ENCODE measurements at regions not wholly inside any gene's neighbourhood (a gene's known extent, or its start where the extent isn't known, plus 50 kb on each side); places are given as distances from the start of the nearest gene placed in this dataset.

DNA sequence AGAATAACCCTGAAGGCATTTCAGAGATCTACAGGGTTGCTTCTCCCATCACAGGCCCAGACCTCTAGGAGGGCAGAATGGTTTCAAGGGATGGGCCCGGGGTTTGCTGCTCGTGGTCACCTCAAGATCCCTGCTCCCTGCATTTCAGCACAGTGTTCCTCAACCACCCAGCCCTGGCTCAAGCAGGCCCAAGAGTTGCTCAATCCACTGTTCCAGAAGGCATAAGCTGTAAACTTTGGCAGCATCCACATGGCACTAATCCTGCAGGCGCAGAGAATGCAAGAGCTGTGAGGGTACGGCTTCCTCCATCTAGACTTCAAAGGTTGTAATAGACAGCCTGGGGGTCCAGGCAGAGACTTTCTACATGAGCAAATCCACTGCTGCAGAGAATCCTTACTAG lies 225.0 kb upstream of the UBASH3B start:
- dilution Hi-C loops (cut with MboI; ENCODE audit: extremely low pct_ligation_motif_present, low sequenced_read_pairs), result no loop called here
- no peak overlapping the region for H3K4me2 ChIP-seq (ENCODE audit: control insufficient read depth, extremely low read depth, insufficient read depth, low read depth, low read length)
- H2AFZ ChIP-seq (ENCODE audit: control insufficient read depth, low read length), result no peak overlapping the region
- no peaks in the 10 kb centered on the region for H3K9me3 ChIP-seq (ENCODE audit: control insufficient read depth, low read depth, low read length)
- H3K9ac ChIP-seq (ENCODE audit: control insufficient read depth, extremely low read depth, insufficient read depth, low read length), result no peak overlapping the region
- TF ChIP-seq, protein P1, sequence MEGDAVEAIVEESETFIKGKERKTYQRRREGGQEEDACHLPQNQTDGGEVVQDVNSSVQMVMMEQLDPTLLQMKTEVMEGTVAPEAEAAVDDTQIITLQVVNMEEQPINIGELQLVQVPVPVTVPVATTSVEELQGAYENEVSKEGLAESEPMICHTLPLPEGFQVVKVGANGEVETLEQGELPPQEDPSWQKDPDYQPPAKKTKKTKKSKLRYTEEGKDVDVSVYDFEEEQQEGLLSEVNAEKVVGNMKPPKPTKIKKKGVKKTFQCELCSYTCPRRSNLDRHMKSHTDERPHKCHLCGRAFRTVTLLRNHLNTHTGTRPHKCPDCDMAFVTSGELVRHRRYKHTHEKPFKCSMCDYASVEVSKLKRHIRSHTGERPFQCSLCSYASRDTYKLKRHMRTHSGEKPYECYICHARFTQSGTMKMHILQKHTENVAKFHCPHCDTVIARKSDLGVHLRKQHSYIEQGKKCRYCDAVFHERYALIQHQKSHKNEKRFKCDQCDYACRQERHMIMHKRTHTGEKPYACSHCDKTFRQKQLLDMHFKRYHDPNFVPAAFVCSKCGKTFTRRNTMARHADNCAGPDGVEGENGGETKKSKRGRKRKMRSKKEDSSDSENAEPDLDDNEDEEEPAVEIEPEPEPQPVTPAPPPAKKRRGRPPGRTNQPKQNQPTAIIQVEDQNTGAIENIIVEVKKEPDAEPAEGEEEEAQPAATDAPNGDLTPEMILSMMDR (optimal IDR thresholded peaks at IDR 0.05 in 1 of 3, IDR thresholded peaks at IDR 0.05 in 1 of 3, conservative IDR thresholded peaks at IDR 0.05 in 1 of 3; ENCODE audit: extremely low read depth in 1 of 3, insufficient read depth in 2 of 3, low read length in 3 of 3), result no peak
- TF ChIP-seq EZH2 (IDR thresholded peaks at IDR 0.05; ENCODE audit: low read length), result no peak
- no peak for FAIRE-seq
- no peaks in the 10 kb centered on the region for H3K79me2 ChIP-seq (ENCODE audit: control insufficient read depth, insufficient read depth, low read length)
- no peaks in the 10 kb centered on the region for H4K20me1 ChIP-seq (ENCODE audit: control insufficient read depth, extremely low read depth, insufficient read depth, low read length)
- no peak overlapping the region for H3K4me3 ChIP-seq (ENCODE audit: control insufficient read depth in 2 of 3, extremely low read depth in 1 of 3, insufficient read depth in 2 of 3, low read depth in 1 of 3, low read length in 3 of 3)
- no peaks in the 10 kb centered on the region for H3K36me3 ChIP-seq (ENCODE audit: control insufficient read depth in 2 of 2, extremely low read depth in 1 of 2, insufficient read depth in 2 of 2, low read length in 2 of 2)
- H3K4me1 ChIP-seq (ENCODE audit: control insufficient read depth, extremely low read depth, insufficient read depth, low read length), result no peaks in the 10 kb centered on the region
- H3K27ac ChIP-seq (ENCODE audit: control insufficient read depth, insufficient read depth, low read length), result no peak overlapping the region
- no peaks in the 10 kb centered on the region for H3K9me1 ChIP-seq (ENCODE audit: control insufficient read depth, extremely low read depth, insufficient read depth, low read length)
- H3K27me3 ChIP-seq (ENCODE audit: control insufficient read depth, extremely low read depth, insufficient read depth, low read length), result no peaks in the 10 kb centered on the region
- no peak for DNase-seq (ENCODE audit: low read depth, low spot score)

DNA sequence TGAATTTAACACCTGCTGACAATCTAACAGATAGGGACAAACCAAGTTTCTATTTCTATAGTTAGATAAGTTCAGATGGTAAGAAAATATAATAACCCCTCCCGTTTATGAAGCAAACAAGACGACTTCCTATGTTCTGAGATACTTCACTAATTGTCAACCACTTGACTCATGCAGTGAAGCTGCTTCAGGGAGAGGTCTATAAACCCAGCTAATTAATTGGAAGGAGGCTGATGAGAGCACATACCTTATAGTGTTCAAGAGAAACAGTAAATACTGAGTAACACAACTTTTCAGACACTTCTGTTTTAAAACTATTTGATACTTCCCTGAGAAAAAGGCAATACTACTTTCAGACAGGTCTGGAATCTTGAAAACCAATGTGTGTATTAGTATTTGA lies 229.4 kb upstream of the UBASH3B start:
- Histone ChIP-seq H3K27me3 (ENCODE audit: control insufficient read depth, extremely low read depth, insufficient read depth, low read length) (no peaks in the 10 kb centered on the region), H4K20me1 (ENCODE audit: control insufficient read depth, extremely low read depth, insufficient read depth, low read length) (no peaks in the 10 kb centered on the region), H3K27ac (ENCODE audit: control insufficient read depth, insufficient read depth, low read length) (no peak overlapping the region), H3K36me3 (ENCODE audit: control insufficient read depth in 2 of 2, extremely low read depth in 1 of 2, insufficient read depth in 2 of 2, low read length in 2 of 2) (no peaks in the 10 kb centered on the region), H3K4me1 (ENCODE audit: control insufficient read depth, extremely low read depth, insufficient read depth, low read length) (peaks cover 17% of the 10 kb centered on the region), H3K79me2 (ENCODE audit: control insufficient read depth, insufficient read depth, low read length) (no peaks in the 10 kb centered on the region), H3K4me3 (ENCODE audit: control insufficient read depth in 2 of 3, extremely low read depth in 1 of 3, insufficient read depth in 2 of 3, low read depth in 1 of 3, low read length in 3 of 3) (no peak overlapping the region), H3K9ac (ENCODE audit: control insufficient read depth, extremely low read depth, insufficient read depth, low read length) (no peak overlapping the region), H3K4me2 (ENCODE audit: control insufficient read depth, extremely low read depth, insufficient read depth, low read depth, low read length) (no peak overlapping the region), H2AFZ (ENCODE audit: control insufficient read depth, low read length) (no peak overlapping the region), H3K9me1 (ENCODE audit: control insufficient read depth, extremely low read depth, insufficient read depth, low read length) (no peaks in the 10 kb centered on the region), H3K9me3 (ENCODE audit: control insufficient read depth, low read depth, low read length) (no peaks in the 10 kb centered on the region)
- no peak for FAIRE-seq
- no peak for DNase-seq (ENCODE audit: low read depth, low spot score)
- TF ChIP-seq, protein P1 (optimal IDR thresholded peaks at IDR 0.05 in 1 of 3, IDR thresholded peaks at IDR 0.05 in 1 of 3, conservative IDR thresholded peaks at IDR 0.05 in 1 of 3; ENCODE audit: extremely low read depth in 1 of 3, insufficient read depth in 2 of 3, low read length in 3 of 3), result no peak
- no peak for TF ChIP-seq EZH2 (IDR thresholded peaks at IDR 0.05; ENCODE audit: low read length)
- dilution Hi-C loops (cut with MboI; ENCODE audit: extremely low pct_ligation_motif_present, low sequenced_read_pairs), result no loop called here
